H9 (cell line): ENCODE measurements at regions not wholly inside any gene's neighbourhood (a gene's known extent, or its start where the extent isn't known, plus 50 kb on each side); places are given as distances from the start of the nearest gene placed in this dataset.

Source experiments
- DNase-seq: peaks from one replicate; pipeline ENCODE4 v3.0.0-alpha.2; 2017
- H2AFZ ChIP-seq: one replicate; pipeline ENCODE4 v1.6.1; 2013; ENCODE audit warnings: mild to moderate bottlenecking, low read length, control low read depth, moderate library complexity
- H2AK5ac ChIP-seq: 2 replicates; pipeline ENCODE4 v1.6.1; 2013; ENCODE audit warnings: low read length, control low read depth, mixed read lengths; ENCODE audit not compliant: insufficient read length
- H2BK120ac ChIP-seq: one replicate; pipeline ENCODE4 v1.6.1; 2013; ENCODE audit warnings: low read depth, mild to moderate bottlenecking, low read length, control low read depth, inconsistent platforms; ENCODE audit not compliant: poor library complexity, severe bottlenecking
- H2BK12ac ChIP-seq: 2 replicates; pipeline ENCODE4 v1.6.1; 2013; ENCODE audit warnings: low read length, control low read depth, mixed read lengths, low read depth; ENCODE audit not compliant: insufficient read length
- H2BK15ac ChIP-seq: 2 replicates; pipeline ENCODE4 v1.6.1; 2013; ENCODE audit warnings: low read depth, low read length, control low read depth
- H2BK20ac ChIP-seq: one replicate; pipeline ENCODE4 v1.6.1; 2013; ENCODE audit warnings: low read depth, mild to moderate bottlenecking, low read length, control low read depth, inconsistent platforms; ENCODE audit not compliant: poor library complexity, severe bottlenecking
- H2BK5ac ChIP-seq: 2 replicates; pipeline ENCODE4 v1.6.1; 2013; ENCODE audit warnings: low read length, control low read depth, mixed read lengths; ENCODE audit not compliant: insufficient read length
- H3K14ac ChIP-seq: 2 replicates; pipeline ENCODE4 v1.6.1; 2013; ENCODE audit warnings: low read length, control low read depth; ENCODE audit not compliant: insufficient read depth
- H3K18ac ChIP-seq: 2 replicates; pipeline ENCODE4 v1.6.1; 2013; ENCODE audit warnings: low read depth, mild to moderate bottlenecking, mixed read lengths, low read length, control low read depth; ENCODE audit not compliant: insufficient read length
- H3K23ac ChIP-seq: 2 replicates; pipeline ENCODE4 v1.6.1; 2013; ENCODE audit warnings: low read length, control low read depth, mixed read lengths, low read depth; ENCODE audit not compliant: insufficient read length
- H3K23me2 ChIP-seq: 2 replicates; pipeline ENCODE4 v1.6.1; 2013; ENCODE audit warnings: low read depth, mild to moderate bottlenecking, mixed read lengths, low read length, control low read depth; ENCODE audit not compliant: insufficient read length, poor library complexity, severe bottlenecking
- H3K27ac ChIP-seq: 2 replicates; pipeline ENCODE4 v1.5.1; 2013; ENCODE audit warnings: low read length, control low read depth, mixed read lengths, low read depth; ENCODE audit not compliant: insufficient read length
- H3K27me3 ChIP-seq: 2 replicates; pipeline ENCODE4 v1.6.1; 2013; ENCODE audit warnings: low read length, control low read depth, inconsistent platforms; ENCODE audit not compliant: insufficient read depth
- H3K4ac ChIP-seq: 2 replicates; pipeline ENCODE4 v1.6.1; 2013; ENCODE audit warnings: low read depth, mild to moderate bottlenecking, control low read depth, inconsistent platforms, low read length, moderate library complexity
- H3K4me1 ChIP-seq: 2 replicates; pipeline ENCODE4 v1.6.1; 2013; ENCODE audit warnings: low read length, control low read depth, inconsistent platforms; ENCODE audit not compliant: insufficient read depth
- H3K4me2 ChIP-seq: 2 replicates; pipeline ENCODE4 v1.6.1; 2013; ENCODE audit warnings: low read length, control low read depth, mixed read lengths; ENCODE audit not compliant: insufficient read length, insufficient read depth
- H3K56ac ChIP-seq: 2 replicates; pipeline ENCODE4 v1.6.1; 2013; ENCODE audit warnings: low read depth, mild to moderate bottlenecking, mixed read lengths, low read length, control low read depth; ENCODE audit not compliant: insufficient read length
- H3K79me1 ChIP-seq: 2 replicates; pipeline ENCODE4 v1.6.1; 2013; ENCODE audit warnings: low read depth, mild to moderate bottlenecking, moderate library complexity, low read length, control low read depth, inconsistent platforms; ENCODE audit not compliant: insufficient read depth, poor library complexity, severe bottlenecking
- H3K79me2 ChIP-seq: 2 replicates; pipeline ENCODE4 v1.6.1; 2013; ENCODE audit warnings: low read length, control low read depth, inconsistent platforms; ENCODE audit not compliant: insufficient read depth
- H3K9ac ChIP-seq: 2 replicates; pipeline ENCODE4 v1.6.1; 2013; ENCODE audit warnings: low read length, control low read depth, mixed read lengths; ENCODE audit not compliant: insufficient read length; ENCODE audit errors: extremely low read depth
- H3K9me3 ChIP-seq: one replicate; pipeline ENCODE4 v1.6.1; 2013; ENCODE audit warnings: low read depth, low read length, inconsistent platforms; ENCODE audit not compliant: control insufficient read depth
- H3T11ph ChIP-seq: one replicate; pipeline ENCODE4 v1.6.1; 2013; ENCODE audit warnings: mild to moderate bottlenecking, low read length, control low read depth, inconsistent platforms
- H4K20me1 ChIP-seq: one replicate; pipeline ENCODE4 v1.6.1; 2013; ENCODE audit not compliant: control insufficient read depth, insufficient read length, insufficient read depth
- H4K5ac ChIP-seq: 2 replicates; pipeline ENCODE4 v1.6.1; 2013; ENCODE audit warnings: low read depth, mild to moderate bottlenecking, mixed read lengths, low read length, control low read depth; ENCODE audit not compliant: insufficient read length
- H4K8ac ChIP-seq: replicated peaks from 2 replicates; pipeline ENCODE4 v1.6.1; 2013; ENCODE audit warnings: low read length, control low read depth, mixed read lengths, low read depth; ENCODE audit not compliant: insufficient read length
- H4K91ac ChIP-seq: 2 replicates; pipeline ENCODE4 v1.6.1; 2013; ENCODE audit warnings: low read depth, mild to moderate bottlenecking, moderate library complexity, mixed read lengths, low read length, control low read depth; ENCODE audit not compliant: insufficient read length
- H3K27ac Mint-ChIP-seq, 3 experiments: 2 replicates in 2 of 3; 3 replicates in 1 of 3; pipeline ENCODE4 v1.8.0; 2020 to 2021; ENCODE audit warnings: mixed read lengths in 3 of 3, mild to moderate bottlenecking in 1 of 3, moderate library complexity in 1 of 3
- H3K27me3 Mint-ChIP-seq: 2 replicates; pipeline ENCODE4 v1.8.0; 2021; ENCODE audit warnings: low read depth, mild to moderate bottlenecking, moderate library complexity, mixed read lengths
- H3K36me3 Mint-ChIP-seq, 3 experiments: 2 replicates in 2 of 3; 3 replicates in 1 of 3; pipeline ENCODE4 v1.8.0; 2020 to 2021; ENCODE audit warnings: low read depth in 3 of 3, mixed read lengths in 3 of 3; ENCODE audit not compliant: insufficient read depth in 1 of 3
- H3K4me1 Mint-ChIP-seq, 2 experiments: 2 replicates each; pipeline ENCODE4 v1.8.0; 2020; ENCODE audit warnings: mixed read lengths in 2 of 2
- H3K4me3 Mint-ChIP-seq, 2 experiments: 2 replicates in 1 of 2; 3 replicates in 1 of 2; pipeline ENCODE4 v1.8.0; 2020 to 2021; ENCODE audit warnings: mild to moderate bottlenecking in 2 of 2, mixed read lengths in 2 of 2, moderate library complexity in 1 of 2
- H3K9me3 Mint-ChIP-seq, 2 experiments: 2 replicates in 1 of 2; 3 replicates in 1 of 2; pipeline ENCODE4 v1.8.0; 2020; ENCODE audit warnings: mild to moderate bottlenecking in 2 of 2, mixed read lengths in 2 of 2, moderate library complexity in 1 of 2
- CTCF ChIP-seq: fragments of 200-600 bp; sonication (generic); conservative IDR thresholded peaks from 3 replicates; pipeline ENCODE4 v1.8.0; 2021; ENCODE audit warnings: antibody characterized with exemption, mild to moderate bottlenecking
- WGBS: extraction: QIAGEN DNeasy Blood & Tissue Kit; methylation state at CpG from one replicate; pipeline ENCODE4 v1.1.7; 2013; ENCODE audit warnings: missing lambda C conversion rate, low lambda C conversion rate, mixed read lengths; ENCODE audit not compliant: insufficient read length; ENCODE audit errors: extremely low coverage; 5-methylcytosine and 5-hydroxymethylcytosine counted together

GRCh38 chr5:125549322-125549911 is 803.0 kb upstream of the ZNF608 start:
- Histone ChIP-seq H3T11ph (no peak overlapping the region), H3K79me1 (no peaks in the 10 kb centered on the region), H3K56ac (no peak overlapping the region), H2AFZ (no peak overlapping the region), H3K27ac (no peak overlapping the region), H4K5ac (no peak overlapping the region), H2AK5ac (no peak overlapping the region), H2BK5ac (no peak overlapping the region), H3K9ac (no peak overlapping the region), H3K18ac (no peak overlapping the region), H2BK12ac (no peak overlapping the region), H3K14ac (no peak overlapping the region), H3K4me1 (no peaks in the 10 kb centered on the region), H3K4me2 (no peak overlapping the region), H3K79me2 (no peaks in the 10 kb centered on the region), H2BK20ac (no peak overlapping the region), H3K23me2 (no peaks in the 10 kb centered on the region), H3K4ac (no peak overlapping the region), H2BK15ac (no peak overlapping the region), H3K27me3 (no peaks in the 10 kb centered on the region), H3K23ac (no peak overlapping the region), H4K20me1 (no peaks in the 10 kb centered on the region), H2BK120ac (no peak overlapping the region), H4K8ac (no peak overlapping the region), H4K91ac (no peak overlapping the region), H3K9me3 (no peaks in the 10 kb centered on the region)
- no CpG with 5 or more reads among the region's 2 CpGs for WGBS
- TF ChIP-seq CTCF: no peak
- Mint-ChIP-seq H3K36me3 (no peaks in the 10 kb centered on the region), H3K4me1 (peaks cover 13 to 21% of the 10 kb centered on the region in 2 experiments), H3K4me3 (no peak overlapping the region), H3K27me3 (no peaks in the 10 kb centered on the region), H3K27ac (peak overlapping the region; percentile 2 to 54 (median 11); a peak in 4 of 7 replicates), H3K9me3 (no peaks in the 10 kb centered on the region)
- no peak for DNase-seq
